A673 (cell line): ENCODE measurements at regions not wholly inside any gene's neighbourhood (a gene's known extent, or its start where the extent isn't known, plus 50 kb on each side); places are given as distances from the start of the nearest gene placed in this dataset.

ENCODE experiments used
- BruUV-seq: library from RNA; stranded (reverse); fragments of 400-500 nt; replicated peaks from 2 replicates; lab custom pipeline; 2021; lab: Mats Ljungman, UMichigan
- CTCF ChIA-PET: fragments of 300-600 bp; sonication (Branson Sonifier 250); formaldehyde crosslinking; loops from one replicate; lab custom pipeline; 2022; ENCODE audit warnings: antibody characterized with exemption; lab: Charles Lee
- POLR2A ChIA-PET: fragments of 300-600 bp; sonication (Branson Sonifier 250); formaldehyde crosslinking; loops from one replicate; lab custom pipeline; 2022; ENCODE audit warnings: antibody characterized with exemption; ENCODE audit not compliant: low non-redundant PET; lab: Charles Lee
- DNase-seq: peaks from one replicate; pipeline ENCODE4 v3.0.0-alpha.2; 2015; ENCODE audit warnings: low spot score
- H3K27ac ChIP-seq: fragments of 200-600 bp; sonication (generic); 2 replicates; pipeline ENCODE4 v1.5.1; 2016; ENCODE audit warnings: mixed run types, low read depth, mild to moderate bottlenecking, mixed read lengths, antibody characterized with exemption, low read length; ENCODE audit not compliant: poor library complexity, severe bottlenecking
- H3K27me3 ChIP-seq: fragments of 200-600 bp; sonication (generic); replicated peaks from 2 replicates; pipeline ENCODE4 v1.6.1; 2017; ENCODE audit warnings: mixed run types, low read depth, mild to moderate bottlenecking, mixed read lengths, antibody characterized with exemption, low read length; ENCODE audit not compliant: insufficient read depth, poor library complexity
- H3K36me3 ChIP-seq: fragments of 200-600 bp; sonication (generic); 2 replicates; pipeline ENCODE4 v1.6.1; 2016; ENCODE audit warnings: mixed run types, mild to moderate bottlenecking, mixed read lengths, antibody characterized with exemption, low read length; ENCODE audit not compliant: insufficient read depth, poor library complexity, severe bottlenecking
- H3K4me1 ChIP-seq: fragments of 200-600 bp; sonication (generic); 2 replicates; pipeline ENCODE4 v1.6.1; 2017; ENCODE audit warnings: mixed run types, mild to moderate bottlenecking, mixed read lengths, antibody characterized with exemption, low read length; ENCODE audit not compliant: insufficient read depth, poor library complexity, severe bottlenecking
- H3K4me3 ChIP-seq: fragments of 200-600 bp; sonication (generic); 2 replicates; pipeline ENCODE4 v1.5.1; 2016; ENCODE audit warnings: low read depth, mixed run types, mild to moderate bottlenecking, mixed read lengths, low read length; ENCODE audit not compliant: poor library complexity, severe bottlenecking
- H3K9me3 ChIP-seq: fragments of 200-600 bp; sonication (generic); 2 replicates; pipeline ENCODE4 v1.6.1; 2016; ENCODE audit warnings: mixed run types, low read depth, mild to moderate bottlenecking, mixed read lengths, antibody characterized with exemption, low read length; ENCODE audit not compliant: poor library complexity, severe bottlenecking
- EZH2 ChIP-seq: fragments of 200-600 bp; sonication (generic); IDR thresholded peaks from 2 replicates; pipeline ENCODE4 v1.6.1; 2017; ENCODE audit warnings: borderline replicate concordance, low read depth, mild to moderate bottlenecking, mixed read lengths, antibody characterized with exemption, low read length; ENCODE audit not compliant: poor library complexity, severe bottlenecking
- intact Hi-C: fragments of 100-400 bp; cut with micrococcal nuclease; formaldehyde crosslinking; loops from one replicate; pipeline ENCODE4 v1.10.0; 2022; ENCODE audit not compliant: unreplicated experiment
- TF ChIP-seq, protein P1 (sequence below): fragments of 300-800, 200-600 bp; sonication (generic); conservative IDR thresholded peaks from 2 replicates; pipeline ENCODE4 v1.5.1; 2017; ENCODE audit warnings: low read depth, mild to moderate bottlenecking, antibody characterized with exemption, low read length, moderate library complexity, mixed read lengths

DNA sequence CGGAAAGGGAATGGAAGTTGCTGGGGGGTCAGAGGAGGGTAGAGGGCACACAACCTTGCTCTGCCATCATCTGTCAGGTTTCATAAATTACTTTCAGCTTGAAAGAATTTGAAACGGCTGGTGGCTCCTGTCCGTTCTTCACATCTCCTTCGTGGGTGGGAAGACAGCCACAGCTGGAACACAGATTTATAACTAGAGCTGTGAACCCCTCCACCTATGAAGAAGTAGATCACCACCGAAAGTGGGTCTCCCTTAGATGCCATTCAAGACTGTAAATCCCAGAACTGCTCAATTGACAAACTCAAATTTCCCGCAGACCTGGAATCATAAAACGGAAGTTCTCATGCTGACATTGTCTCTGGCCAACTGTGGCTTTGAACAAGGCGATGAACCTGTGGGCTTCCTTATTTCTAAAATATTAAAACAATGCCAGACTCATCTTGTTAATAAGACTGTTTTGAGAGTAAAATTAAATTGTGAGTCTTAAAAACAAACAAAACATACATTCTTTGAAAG lies 65.3 kb downstream of the BTBD3 start:
- ChIA-PET POLR2A (no interaction called here), CTCF (no interaction called here)
- no TSS peak for BruUV-seq
- intact Hi-C loops = no loop called here
- TF ChIP-seq, protein P1, sequence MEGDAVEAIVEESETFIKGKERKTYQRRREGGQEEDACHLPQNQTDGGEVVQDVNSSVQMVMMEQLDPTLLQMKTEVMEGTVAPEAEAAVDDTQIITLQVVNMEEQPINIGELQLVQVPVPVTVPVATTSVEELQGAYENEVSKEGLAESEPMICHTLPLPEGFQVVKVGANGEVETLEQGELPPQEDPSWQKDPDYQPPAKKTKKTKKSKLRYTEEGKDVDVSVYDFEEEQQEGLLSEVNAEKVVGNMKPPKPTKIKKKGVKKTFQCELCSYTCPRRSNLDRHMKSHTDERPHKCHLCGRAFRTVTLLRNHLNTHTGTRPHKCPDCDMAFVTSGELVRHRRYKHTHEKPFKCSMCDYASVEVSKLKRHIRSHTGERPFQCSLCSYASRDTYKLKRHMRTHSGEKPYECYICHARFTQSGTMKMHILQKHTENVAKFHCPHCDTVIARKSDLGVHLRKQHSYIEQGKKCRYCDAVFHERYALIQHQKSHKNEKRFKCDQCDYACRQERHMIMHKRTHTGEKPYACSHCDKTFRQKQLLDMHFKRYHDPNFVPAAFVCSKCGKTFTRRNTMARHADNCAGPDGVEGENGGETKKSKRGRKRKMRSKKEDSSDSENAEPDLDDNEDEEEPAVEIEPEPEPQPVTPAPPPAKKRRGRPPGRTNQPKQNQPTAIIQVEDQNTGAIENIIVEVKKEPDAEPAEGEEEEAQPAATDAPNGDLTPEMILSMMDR = no peak
- no peak for TF ChIP-seq EZH2
- DNase-seq = no peak
- Histone ChIP-seq H3K4me3 (no peak overlapping the region), H3K27me3 (peaks cover 9% of the 10 kb centered on the region), H3K27ac (no peak overlapping the region), H3K36me3 (no peaks in the 10 kb centered on the region), H3K4me1 (no peaks in the 10 kb centered on the region), H3K9me3 (no peaks in the 10 kb centered on the region)

DNA sequence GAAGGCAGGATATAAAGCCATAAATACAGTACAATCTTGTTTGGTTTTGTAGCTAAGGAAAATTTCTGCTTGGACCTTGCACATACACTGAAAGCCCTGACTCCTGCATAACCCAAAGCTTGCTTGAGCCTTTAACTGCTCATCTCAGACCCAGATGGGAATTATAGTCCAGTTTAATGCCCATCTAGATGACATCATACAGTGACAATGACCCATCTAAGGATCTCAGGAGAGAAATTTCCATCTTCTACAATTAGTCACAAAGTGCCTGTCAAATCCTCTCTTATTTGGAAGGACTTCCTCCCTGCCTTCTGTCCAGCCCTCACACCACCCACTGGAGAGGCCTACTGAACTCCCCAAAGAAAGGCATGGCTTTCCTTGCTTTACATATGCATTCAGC lies 69.3 kb downstream of the BTBD3 start:
- H3K36me3 ChIP-seq = no peaks in the 10 kb centered on the region

DNA sequence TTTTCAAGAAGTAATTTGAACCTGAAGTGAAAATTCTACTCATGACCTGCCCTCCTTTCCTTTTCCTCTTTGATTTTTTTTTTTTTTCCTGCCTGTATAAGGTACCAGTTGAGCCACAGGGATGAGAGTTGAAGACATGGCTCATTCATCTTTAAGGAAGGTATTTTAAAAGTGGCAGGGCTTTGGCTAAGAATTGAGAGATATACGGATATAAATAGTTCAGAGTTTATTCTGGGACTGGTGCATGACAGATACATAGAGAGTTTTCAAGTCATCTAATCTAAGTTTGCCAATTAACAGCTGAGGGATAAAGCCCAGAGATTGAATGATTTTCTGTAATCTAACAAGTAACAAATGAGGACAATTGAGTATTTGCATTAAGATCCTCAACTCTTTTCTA lies 69.8 kb downstream of the BTBD3 start:
- ChIA-PET POLR2A (no interaction called here), CTCF (no interaction called here)

More for the DNA sequence above, 69.3 kb downstream of the BTBD3 start:
- intact Hi-C loops = no loop called here
- ChIA-PET POLR2A (no interaction called here), CTCF (no interaction called here)
- no peak for DNase-seq
- no TSS peak for BruUV-seq
- Histone ChIP-seq H3K9me3 (no peaks in the 10 kb centered on the region), H3K27ac (no peak overlapping the region), H3K27me3 (peaks cover 13% of the 10 kb centered on the region), H3K4me3 (no peak overlapping the region), H3K4me1 (no peaks in the 10 kb centered on the region)
- no peak for TF ChIP-seq EZH2
- TF ChIP-seq, protein P1 = no peak

More for the DNA sequence above, 69.8 kb downstream of the BTBD3 start:
- BruUV-seq = no TSS peak
- H3K27me3 ChIP-seq = peaks cover 13% of the 10 kb centered on the region
- TF ChIP-seq, protein P1 = no peak
- TF ChIP-seq EZH2 = no peak
- DNase-seq = no peak
- H3K36me3 ChIP-seq = no peaks in the 10 kb centered on the region
- H3K4me3 ChIP-seq = no peak overlapping the region
- H3K4me1 ChIP-seq = no peaks in the 10 kb centered on the region
- intact Hi-C loops = no loop called here
- no peak overlapping the region for H3K27ac ChIP-seq
- H3K9me3 ChIP-seq = no peaks in the 10 kb centered on the region
